ENCODE measurements at regions not wholly inside any gene's neighbourhood (a gene's known extent, or its start where the extent isn't known, plus 50 kb on each side); places are given as distances from the start of the nearest gene placed in this dataset.

- FAIRE-seq = no peak
- TF ChIP-seq, protein P1, sequence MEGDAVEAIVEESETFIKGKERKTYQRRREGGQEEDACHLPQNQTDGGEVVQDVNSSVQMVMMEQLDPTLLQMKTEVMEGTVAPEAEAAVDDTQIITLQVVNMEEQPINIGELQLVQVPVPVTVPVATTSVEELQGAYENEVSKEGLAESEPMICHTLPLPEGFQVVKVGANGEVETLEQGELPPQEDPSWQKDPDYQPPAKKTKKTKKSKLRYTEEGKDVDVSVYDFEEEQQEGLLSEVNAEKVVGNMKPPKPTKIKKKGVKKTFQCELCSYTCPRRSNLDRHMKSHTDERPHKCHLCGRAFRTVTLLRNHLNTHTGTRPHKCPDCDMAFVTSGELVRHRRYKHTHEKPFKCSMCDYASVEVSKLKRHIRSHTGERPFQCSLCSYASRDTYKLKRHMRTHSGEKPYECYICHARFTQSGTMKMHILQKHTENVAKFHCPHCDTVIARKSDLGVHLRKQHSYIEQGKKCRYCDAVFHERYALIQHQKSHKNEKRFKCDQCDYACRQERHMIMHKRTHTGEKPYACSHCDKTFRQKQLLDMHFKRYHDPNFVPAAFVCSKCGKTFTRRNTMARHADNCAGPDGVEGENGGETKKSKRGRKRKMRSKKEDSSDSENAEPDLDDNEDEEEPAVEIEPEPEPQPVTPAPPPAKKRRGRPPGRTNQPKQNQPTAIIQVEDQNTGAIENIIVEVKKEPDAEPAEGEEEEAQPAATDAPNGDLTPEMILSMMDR (IDR thresholded peaks at IDR 0.05; ENCODE audit: insufficient read depth, low read length, severe bottlenecking) = no peak
These were observed 236.6 kb upstream of the MYOCD start for GRCh38 chr17:12429116-12429515.

DNA sequence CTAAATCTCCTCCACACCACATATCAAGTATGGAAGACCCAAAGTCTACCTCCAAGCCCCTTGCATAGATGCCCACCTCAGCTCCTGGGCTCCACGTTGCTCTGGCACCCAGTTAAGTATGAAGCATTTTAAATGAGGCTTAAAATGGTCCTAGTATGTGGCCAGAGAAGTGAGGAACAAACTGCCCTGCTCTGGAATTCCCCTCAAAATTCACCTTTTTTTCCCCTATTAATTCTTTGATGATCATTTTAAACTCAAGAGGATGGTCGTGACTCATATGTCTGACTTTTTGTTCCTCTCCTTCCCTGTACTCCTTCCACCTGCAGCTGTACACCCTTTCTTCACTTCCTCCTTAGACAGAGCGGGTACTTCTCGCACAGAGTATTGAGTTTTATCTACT lies 234.5 kb upstream of the MYOCD start:
- TF ChIP-seq, protein P1 (IDR thresholded peaks at IDR 0.05; ENCODE audit: insufficient read depth, low read length, severe bottlenecking) = no peak
- Histone ChIP-seq H3K4me3 (ENCODE audit: low read depth, low read length) (no peak overlapping the region), H3K27me3 (ENCODE audit: control insufficient read depth, insufficient read depth, low read length) (no peaks in the 10 kb centered on the region), H3K36me3 (ENCODE audit: control insufficient read depth, insufficient read depth, low read length) (no peaks in the 10 kb centered on the region)
- FAIRE-seq (no peak), DNase-seq (ENCODE audit: low read depth) (no peak)

More at GRCh38 chr17:12429116-12429515, 236.6 kb upstream of the MYOCD start:
- H3K27me3 ChIP-seq (ENCODE audit: control insufficient read depth, insufficient read depth, low read length) = no peaks in the 10 kb centered on the region
- H3K4me3 ChIP-seq (ENCODE audit: low read depth, low read length) = no peak overlapping the region
- DNase-seq (ENCODE audit: low read depth) = no peak
- H3K36me3 ChIP-seq (ENCODE audit: control insufficient read depth, insufficient read depth, low read length) = no peaks in the 10 kb centered on the region

DNA sequence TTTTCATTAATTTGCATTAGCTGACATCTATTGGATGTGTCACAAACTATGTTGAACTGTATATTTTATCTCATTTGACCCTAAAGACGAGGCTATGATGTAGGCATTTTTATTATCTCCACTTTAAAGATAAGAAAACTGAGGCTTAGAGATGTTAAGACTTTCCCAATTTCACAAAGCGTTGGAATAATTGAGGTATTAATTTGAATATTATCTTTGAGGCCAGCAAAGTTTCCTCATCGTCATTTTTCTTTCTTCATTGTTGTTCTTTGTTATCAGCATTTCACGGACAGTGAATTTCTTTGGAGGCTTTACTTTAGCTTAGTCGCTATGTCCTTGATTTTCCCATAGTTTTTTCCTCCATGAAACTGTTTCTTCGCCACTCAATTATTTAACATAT lies 227.5 kb upstream of the MYOCD start:
- Histone ChIP-seq H3K4me3 (ENCODE audit: low read depth, low read length) (no peak overlapping the region), H3K36me3 (ENCODE audit: control insufficient read depth, insufficient read depth, low read length) (no peaks in the 10 kb centered on the region), H3K27me3 (ENCODE audit: control insufficient read depth, insufficient read depth, low read length) (no peaks in the 10 kb centered on the region)
- FAIRE-seq (no peak), DNase-seq (ENCODE audit: low read depth) (no peak)
- TF ChIP-seq, protein P1 (IDR thresholded peaks at IDR 0.05; ENCODE audit: insufficient read depth, low read length, severe bottlenecking) = no peak

DNA sequence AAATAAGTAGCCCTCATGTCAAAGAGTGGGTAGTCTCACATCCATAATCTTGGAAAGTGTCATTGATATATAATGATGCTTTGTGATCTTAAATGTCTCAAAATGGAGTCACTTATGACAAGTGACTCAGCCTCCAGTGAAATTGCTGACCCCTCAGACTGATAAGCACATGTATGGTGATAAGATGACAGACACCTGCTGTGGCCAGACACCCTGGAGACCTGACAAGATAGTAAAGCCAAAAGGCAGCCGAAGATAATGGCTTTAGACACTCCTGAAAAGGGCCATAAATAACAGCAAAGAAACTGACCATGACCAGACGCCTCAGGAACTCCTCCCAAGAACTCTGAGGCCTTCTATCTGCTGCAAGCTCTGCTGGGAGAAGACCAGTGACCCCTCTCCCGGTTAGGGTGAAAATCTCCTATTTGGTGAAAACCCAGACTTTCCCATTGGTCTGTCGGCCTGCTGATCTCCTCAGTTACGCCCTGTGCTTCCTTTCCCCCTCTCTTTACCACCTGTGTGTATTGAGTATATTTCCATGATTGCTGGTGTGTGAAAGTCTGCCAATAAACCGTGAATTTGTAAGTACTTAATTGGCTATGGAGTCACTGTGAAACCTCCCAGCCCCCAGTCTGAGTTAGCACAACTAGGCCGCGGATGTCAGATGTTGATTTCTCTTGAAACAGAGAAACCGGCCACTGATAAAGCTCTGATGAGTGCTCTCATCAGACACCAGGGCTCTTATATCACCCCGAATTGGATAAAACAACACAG lies 226.7 kb upstream of the MYOCD start:
- DNase-seq (ENCODE audit: low read depth) (no peak), FAIRE-seq (no peak)
- Histone ChIP-seq H3K4me3 (ENCODE audit: low read depth, low read length) (no peak overlapping the region), H3K27me3 (ENCODE audit: control insufficient read depth, insufficient read depth, low read length) (no peaks in the 10 kb centered on the region), H3K36me3 (ENCODE audit: control insufficient read depth, insufficient read depth, low read length) (no peaks in the 10 kb centered on the region)
- TF ChIP-seq, protein P1 (IDR thresholded peaks at IDR 0.05; ENCODE audit: insufficient read depth, low read length, severe bottlenecking) = no peak

DNA sequence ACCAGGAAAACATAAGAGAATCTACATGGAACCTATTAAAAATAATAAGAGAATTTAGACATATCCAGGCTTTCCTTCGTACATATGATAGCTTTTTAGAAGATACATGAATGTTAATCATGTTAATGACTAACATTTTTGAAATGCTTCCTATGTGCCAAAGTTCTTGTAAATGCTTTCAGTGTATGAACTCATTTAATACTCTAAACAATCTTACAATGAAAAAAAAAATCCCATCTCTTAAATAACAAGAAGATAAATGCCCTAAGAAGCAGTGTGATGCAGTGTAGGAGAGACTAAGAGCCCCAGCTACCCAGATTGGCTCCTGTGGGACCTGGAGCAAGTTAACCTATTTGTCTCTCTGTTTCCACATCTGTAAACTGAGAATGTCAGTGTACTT lies 220.4 kb upstream of the MYOCD start:
- no peak for FAIRE-seq
- Histone ChIP-seq H3K36me3 (ENCODE audit: control insufficient read depth, insufficient read depth, low read length) (no peaks in the 10 kb centered on the region), H3K27me3 (ENCODE audit: control insufficient read depth, insufficient read depth, low read length) (no peaks in the 10 kb centered on the region), H3K4me3 (ENCODE audit: low read depth, low read length) (no peak overlapping the region)
- TF ChIP-seq, protein P1 (IDR thresholded peaks at IDR 0.05; ENCODE audit: insufficient read depth, low read length, severe bottlenecking) = no peak
- DNase-seq (ENCODE audit: low read depth) = peak; percentile 23

DNA sequence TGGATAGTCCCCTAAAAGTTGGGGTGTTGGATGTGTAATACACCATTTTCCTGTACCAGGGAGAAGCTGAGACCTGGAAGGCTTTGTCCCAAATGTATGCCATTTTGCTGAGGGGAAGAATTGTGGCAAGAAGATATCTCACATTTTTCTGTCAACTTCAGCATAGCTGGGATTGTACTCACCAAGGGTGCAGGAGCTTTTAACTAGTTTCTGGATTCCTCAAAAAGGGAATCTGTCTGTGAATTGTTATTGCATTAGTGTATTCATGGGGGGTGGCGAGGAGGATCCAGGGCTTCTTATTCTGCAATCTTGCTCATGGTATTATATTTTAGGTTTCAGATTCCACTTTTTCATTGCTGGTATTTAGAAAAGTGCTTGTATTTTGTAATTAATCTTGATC lies 208.2 kb upstream of the MYOCD start:
- TF ChIP-seq, protein P1 (IDR thresholded peaks at IDR 0.05; ENCODE audit: insufficient read depth, low read length, severe bottlenecking) = no peak
- Histone ChIP-seq H3K27me3 (ENCODE audit: control insufficient read depth, insufficient read depth, low read length) (no peaks in the 10 kb centered on the region), H3K36me3 (ENCODE audit: control insufficient read depth, insufficient read depth, low read length) (no peaks in the 10 kb centered on the region), H3K4me3 (ENCODE audit: low read depth, low read length) (no peak overlapping the region)
- DNase-seq (ENCODE audit: low read depth) = no peak
- no peak for FAIRE-seq
